Heart left ventricle (tissue), 16 donors: ENCODE measurements at regions not wholly inside any gene's neighbourhood (a gene's known extent, or its start where the extent isn't known, plus 50 kb on each side); places are given as distances from the start of the nearest gene placed in this dataset.

Experiments used
- ATAC-seq, 4 donors: fragments of 200-7000 bp; cut with Tn5 transposase; one replicate each; pipeline ENCODE4 v1.9.1; 2020 to 2022; ENCODE audit warnings: moderate library complexity in 4 of 4, mild to moderate bottlenecking in 3 of 4, moderate number of reproducible peaks in 1 of 4
- DNase-seq, 5 donors: peaks; one replicate each; pipeline ENCODE4 v3.0.0-alpha.2; 2020
- H3K27ac ChIP-seq, 12 donors: fragments of 200-600 bp; sonication (generic) in 4 of 12; one replicate each; pipeline versions ENCODE4 v1.5.0 to v1.8.0; 2016 to 2022; ENCODE audit warnings: mild to moderate bottlenecking in 2 of 12
- H3K27me3 ChIP-seq, 9 donors: fragments of 200-600 bp; sonication (generic) in 2 of 9; one replicate each; pipeline versions ENCODE4 v1.5.1 to v1.8.0; 2016 to 2022; ENCODE audit warnings: mild to moderate bottlenecking in 3 of 9
- H3K36me3 ChIP-seq, 9 donors: fragments of 200-600 bp; sonication (generic) in 2 of 9; one replicate each; pipeline versions ENCODE4 v1.5.0 to v1.8.0; 2018 to 2022; ENCODE audit warnings: mild to moderate bottlenecking in 2 of 9
- H3K4me1 ChIP-seq, 12 donors: fragments of 200-600 bp; sonication (generic) in 4 of 12; one replicate each; pipeline versions ENCODE4 v1.5.0 to v1.8.0; 2016 to 2022; ENCODE audit warnings: mild to moderate bottlenecking in 3 of 12
- H3K4me3 ChIP-seq, 12 donors: fragments of 200-600 bp; sonication (generic) in 4 of 12; one replicate each; pipeline versions ENCODE4 v1.5.0 to v1.8.0; 2017 to 2022; ENCODE audit warnings: mild to moderate bottlenecking in 9 of 12, moderate library complexity in 4 of 12
- H3K9me3 ChIP-seq, 12 donors: fragments of 200-600 bp; sonication (generic) in 4 of 12; one replicate each; pipeline versions ENCODE4 v1.5.0 to v1.8.0; 2016 to 2022; ENCODE audit warnings: mild to moderate bottlenecking in 1 of 12
- CTCF ChIP-seq, 12 donors: fragments of 200-600 bp; sonication (generic) in 4 of 12; IDR thresholded peaks; one replicate each; pipeline versions ENCODE4 v1.5.0 to v1.8.0; 2018 to 2022; ENCODE audit warnings: antibody characterized with exemption in 12 of 12, mild to moderate bottlenecking in 5 of 12
- POLR2A ChIP-seq, 2 donors: fragments of 450-650 bp; IDR thresholded peaks; one replicate each; pipeline ENCODE4 v1.6.1; 2017; ENCODE audit warnings: antibody characterized with exemption in 2 of 2, mild to moderate bottlenecking in 2 of 2, moderate library complexity in 2 of 2
- WGBS, 4 donors: extraction: QIAGEN DNeasy Blood & Tissue Kit in 2 of 4; methylation state at CpG; one replicate each; pipeline versions ENCODE4 v1.1.5 to v1.1.7; 2013 to 2018; 5-methylcytosine and 5-hydroxymethylcytosine counted together
- intact Hi-C, 10 donors: fragments of 100-400 bp; cut with DNase I; formaldehyde crosslinking; loops; one replicate each; pipeline versions ENCODE4 v1.11.1 to v1.14.2; 2022
- donor health status: ischemic (EF 13 %, LVEDD 7.1; RV severe dilation, severe dysfunction).
- donor health status: healthy with polysubstance abuse.
- donor health status: DM: no; HTN: yes; CAD: no.
- donor health status: DM: no; HTN: no; CAD: no.
- donor health status: ischemic (EF 25% LVEDD 6.9; RV normal size, moderate dysfunction).
- donor health status: ischemic (EF 25% LVEDD 5.7; RV mildly dilated, moderate dysfunction).
- donor health status: healthy.
- donor health status: DM: yes; HTN: yes; CAD: no.
- donor health status: ischemic (EF 35%, LVEDD 5.7; RV mildly dilated, moderate dysfunction).
- donor health status: nonischemic (EF 11% LVEDD 7.7; RV severe dilation, severe dysfunction).
- donor health status: DM: yes; HTN: yes; CAD: no.
- donor health status: PGD.
- donor health status: ischemic (EF 29% LVEDD 5.4; RV normal size, mild dysfunction).
- donor health status: nonischemic (EF 23%, LVEDD 6.1; RV moderate dilation, normal function).

DNA sequence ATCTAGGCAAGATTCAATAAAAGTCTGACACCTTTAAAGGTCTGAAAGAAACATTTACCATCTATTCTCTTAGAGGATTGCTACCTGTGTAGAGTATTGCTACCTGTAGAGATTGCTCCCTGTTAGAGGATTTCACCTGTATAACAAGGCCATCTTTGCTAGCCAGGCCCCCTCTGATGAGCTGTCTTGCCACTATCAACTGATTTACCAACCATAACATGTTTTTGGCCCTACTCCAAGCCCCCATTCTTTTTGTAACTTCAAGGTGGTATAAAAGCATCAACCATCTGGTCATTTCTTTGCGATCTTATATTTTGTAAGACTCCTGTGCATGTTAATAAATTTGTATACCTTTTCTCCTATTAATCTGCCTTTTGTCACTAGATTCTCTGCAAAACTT, 424.7 kb upstream of the CAMK1G start:
- no peak overlapping the region for H3K4me3 ChIP-seq
- no peak for DNase-seq
- no peak for TF ChIP-seq POLR2A (IDR thresholded peaks at IDR 0.05)
- TF ChIP-seq CTCF (IDR thresholded peaks at IDR 0.05) = no peak
- WGBS, 4 donors = 95 to 100% (median 97%) methylated on average over 1 of the region's 1 CpG
- H3K27ac ChIP-seq = no peak overlapping the region
- H3K4me1 ChIP-seq = no peaks in the 10 kb centered on the region
- no peaks in the 10 kb centered on the region for H3K9me3 ChIP-seq
- no peaks in the 10 kb centered on the region for H3K36me3 ChIP-seq
- intact Hi-C loops = no loop called here
- H3K27me3 ChIP-seq = no peaks in the 10 kb centered on the region
- ATAC-seq = no peak

DNA sequence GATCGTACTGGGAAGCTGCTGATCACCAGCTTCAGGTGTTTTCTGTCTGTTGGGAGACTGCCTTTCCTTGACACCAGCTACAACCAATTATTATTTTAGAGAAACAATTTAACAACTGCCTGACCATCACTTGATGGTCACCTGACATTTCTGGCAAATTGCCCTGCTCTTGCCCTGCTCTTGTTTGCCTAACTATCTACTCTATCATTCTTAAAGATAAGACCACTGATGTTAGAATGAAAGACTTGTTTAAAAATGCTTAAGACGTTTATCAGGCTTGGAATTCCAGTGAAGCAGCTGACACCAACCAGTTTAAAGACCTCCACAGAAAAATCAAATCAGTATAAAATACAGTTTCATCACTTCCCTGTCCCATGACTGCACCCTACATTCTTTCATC, 423.3 kb upstream of the CAMK1G start:
- Histone ChIP-seq H3K27me3 (no peaks in the 10 kb centered on the region), H3K4me1 (no peaks in the 10 kb centered on the region), H3K9me3 (no peaks in the 10 kb centered on the region), H3K36me3 (no peaks in the 10 kb centered on the region), H3K27ac (no peak overlapping the region), H3K4me3 (no peak overlapping the region)
- intact Hi-C loops = no loop called here
- 42 to 49% (median 47%) methylated on average over 2 of the region's 2 CpGs for WGBS, 4 donors
- ATAC-seq = no peak
- no peak for TF ChIP-seq POLR2A (IDR thresholded peaks at IDR 0.05)
- TF ChIP-seq CTCF (IDR thresholded peaks at IDR 0.05) = no peak
- no peak for DNase-seq

GRCh38 chr1:209162651-209163050, 420.9 kb upstream of the CAMK1G start:
- 57 to 82% (median 74%) methylated on average over 3 of the region's 3 CpGs for WGBS, 4 donors

GRCh38 chr1:209168204-209168603, 415.3 kb upstream of the CAMK1G start:
- no peak for TF ChIP-seq POLR2A (IDR thresholded peaks at IDR 0.05)
- no peak for TF ChIP-seq CTCF (IDR thresholded peaks at IDR 0.05)
- no peak overlapping the region for H3K27ac ChIP-seq
- DNase-seq (no peak), ATAC-seq (peak in 1 of 4 donors; percentile 42)
- no peaks in the 10 kb centered on the region for H3K36me3 ChIP-seq
- H3K27me3 ChIP-seq = no peaks in the 10 kb centered on the region
- no peaks in the 10 kb centered on the region for H3K4me1 ChIP-seq
- intact Hi-C loops = no loop called here
- H3K4me3 ChIP-seq = no peak overlapping the region
- peaks cover 0 to 4% (median 0%) of the 10 kb centered on the region in 12 donors for H3K9me3 ChIP-seq

More at GRCh38 chr1:209162651-209163050, 420.9 kb upstream of the CAMK1G start:
- peak in 3 of 4 donors; percentile 34 to 54 (median 42) for ATAC-seq
- Histone ChIP-seq H3K4me3 (no peak overlapping the region), H3K27me3 (no peaks in the 10 kb centered on the region), H3K9me3 (peaks cover 0 to 4% (median 0%) of the 10 kb centered on the region in 12 donors), H3K36me3 (no peaks in the 10 kb centered on the region), H3K27ac (no peak overlapping the region), H3K4me1 (no peaks in the 10 kb centered on the region)
- no peak for TF ChIP-seq CTCF (IDR thresholded peaks at IDR 0.05)
- no peak for TF ChIP-seq POLR2A (IDR thresholded peaks at IDR 0.05)
- intact Hi-C loops = no loop called here
- DNase-seq = no peak
